Activated CD8-positive, alpha-beta T cell treated with anti-CD3 and anti-CD28 coated beads for 36 hours (primary cell): ENCODE measurements at regions not wholly inside any gene's neighbourhood (a gene's known extent, or its start where the extent isn't known, plus 50 kb on each side); places are given as distances from the start of the nearest gene placed in this dataset.

Source experiments
- ATAC-seq: fragments of 200-7000 bp; cut with Tn5 transposase; one replicate; pipeline ENCODE4 v1.10.0; 2021; ENCODE audit warnings: mild to moderate bottlenecking, moderate library complexity
- CTCF ChIA-PET: fragments of 350-600 bp; sonication (Branson Sonifier 250); formaldehyde crosslinking; loops from one replicate; lab custom pipeline; 2021; ENCODE audit warnings: antibody characterized with exemption; lab: Charles Lee
- POLR2A ChIA-PET: fragments of 350-600 bp; sonication (Branson Sonifier 250); formaldehyde crosslinking; loops from one replicate; lab custom pipeline; 2021; ENCODE audit warnings: antibody characterized with exemption; lab: Charles Lee
- DNase-seq: peaks from one replicate; pipeline ENCODE4 v3.0.0-alpha.2; 2020
- H3K27ac Mint-ChIP-seq: one replicate; pipeline ENCODE4 v1.8.0; 2021; ENCODE audit warnings: mild to moderate bottlenecking, mixed read lengths
- H3K27me3 Mint-ChIP-seq: one replicate; pipeline ENCODE4 v1.8.0; 2021; ENCODE audit warnings: mixed read lengths
- H3K36me3 Mint-ChIP-seq: one replicate; pipeline ENCODE4 v1.8.0; 2021; ENCODE audit warnings: low read depth, mixed read lengths
- H3K4me1 Mint-ChIP-seq: one replicate; pipeline ENCODE4 v1.8.0; 2021; ENCODE audit warnings: low read depth, mixed read lengths
- H3K4me3 Mint-ChIP-seq: one replicate; pipeline ENCODE4 v1.8.0; 2021; ENCODE audit warnings: mild to moderate bottlenecking, moderate library complexity, mixed read lengths
- H3K9me3 Mint-ChIP-seq: one replicate; pipeline ENCODE4 v1.8.0; 2021; ENCODE audit warnings: mixed read lengths
- intact Hi-C: fragments of 100-400 bp; cut with micrococcal nuclease; formaldehyde crosslinking; loops from one replicate; pipeline ENCODE4 v1.10.0; 2022
- TF ChIP-seq, protein P1 (sequence below): fragments of 200-600 bp; IDR thresholded peaks from one replicate; pipeline ENCODE4 v1.8.0; 2022; ENCODE audit warnings: antibody characterized with exemption, mild to moderate bottlenecking

DNA sequence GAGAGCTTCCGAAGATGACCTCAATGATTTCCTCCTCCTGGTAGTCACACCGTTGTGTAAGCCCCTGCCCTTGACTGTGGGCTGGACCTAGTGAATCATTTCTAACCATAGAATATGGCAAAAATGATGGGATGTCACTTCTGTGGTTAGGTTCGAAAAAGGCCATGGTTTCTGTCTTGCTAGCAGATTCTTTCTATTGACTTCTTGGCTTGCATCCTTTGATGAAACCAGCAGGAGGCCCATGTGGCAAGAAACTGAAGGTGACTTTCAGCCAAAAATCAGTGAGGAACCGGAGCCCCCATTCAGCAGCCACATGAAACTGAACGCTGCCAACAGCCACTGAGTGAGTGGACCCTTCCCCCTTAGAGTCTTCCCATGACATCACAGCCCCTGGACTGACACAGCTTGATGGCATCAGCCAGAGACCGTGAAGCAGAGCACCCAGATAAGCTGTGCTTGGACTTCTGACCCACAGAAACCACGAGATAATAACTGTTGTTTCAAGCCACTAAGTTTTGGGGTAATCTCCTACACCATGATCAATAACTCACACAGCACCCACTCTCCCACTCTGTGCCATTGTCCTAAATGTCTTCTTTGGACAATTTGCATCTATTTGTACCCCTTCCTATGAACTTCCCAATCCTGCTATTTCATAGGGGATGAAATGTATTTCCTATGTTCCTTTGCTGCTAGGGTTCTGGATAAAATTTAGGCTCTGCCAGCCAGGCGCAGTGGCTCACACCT lies 148.0 kb upstream of the STX18 start:
- TF ChIP-seq, protein P1, sequence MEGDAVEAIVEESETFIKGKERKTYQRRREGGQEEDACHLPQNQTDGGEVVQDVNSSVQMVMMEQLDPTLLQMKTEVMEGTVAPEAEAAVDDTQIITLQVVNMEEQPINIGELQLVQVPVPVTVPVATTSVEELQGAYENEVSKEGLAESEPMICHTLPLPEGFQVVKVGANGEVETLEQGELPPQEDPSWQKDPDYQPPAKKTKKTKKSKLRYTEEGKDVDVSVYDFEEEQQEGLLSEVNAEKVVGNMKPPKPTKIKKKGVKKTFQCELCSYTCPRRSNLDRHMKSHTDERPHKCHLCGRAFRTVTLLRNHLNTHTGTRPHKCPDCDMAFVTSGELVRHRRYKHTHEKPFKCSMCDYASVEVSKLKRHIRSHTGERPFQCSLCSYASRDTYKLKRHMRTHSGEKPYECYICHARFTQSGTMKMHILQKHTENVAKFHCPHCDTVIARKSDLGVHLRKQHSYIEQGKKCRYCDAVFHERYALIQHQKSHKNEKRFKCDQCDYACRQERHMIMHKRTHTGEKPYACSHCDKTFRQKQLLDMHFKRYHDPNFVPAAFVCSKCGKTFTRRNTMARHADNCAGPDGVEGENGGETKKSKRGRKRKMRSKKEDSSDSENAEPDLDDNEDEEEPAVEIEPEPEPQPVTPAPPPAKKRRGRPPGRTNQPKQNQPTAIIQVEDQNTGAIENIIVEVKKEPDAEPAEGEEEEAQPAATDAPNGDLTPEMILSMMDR, result no peak
- intact Hi-C loops, result no loop called here
- Mint-ChIP-seq H3K4me3 (no peak overlapping the region), H3K27ac (peak overlapping the region; percentile 50), H3K9me3 (peaks cover 5% of the 10 kb centered on the region), H3K4me1 (peaks cover 14% of the 10 kb centered on the region), H3K36me3 (peaks cover 23% of the 10 kb centered on the region), H3K27me3 (no peaks in the 10 kb centered on the region)
- peak; percentile 73 for ATAC-seq
- ChIA-PET POLR2A (no interaction called here), CTCF (no interaction called here)
- peak; percentile 30 for DNase-seq

DNA sequence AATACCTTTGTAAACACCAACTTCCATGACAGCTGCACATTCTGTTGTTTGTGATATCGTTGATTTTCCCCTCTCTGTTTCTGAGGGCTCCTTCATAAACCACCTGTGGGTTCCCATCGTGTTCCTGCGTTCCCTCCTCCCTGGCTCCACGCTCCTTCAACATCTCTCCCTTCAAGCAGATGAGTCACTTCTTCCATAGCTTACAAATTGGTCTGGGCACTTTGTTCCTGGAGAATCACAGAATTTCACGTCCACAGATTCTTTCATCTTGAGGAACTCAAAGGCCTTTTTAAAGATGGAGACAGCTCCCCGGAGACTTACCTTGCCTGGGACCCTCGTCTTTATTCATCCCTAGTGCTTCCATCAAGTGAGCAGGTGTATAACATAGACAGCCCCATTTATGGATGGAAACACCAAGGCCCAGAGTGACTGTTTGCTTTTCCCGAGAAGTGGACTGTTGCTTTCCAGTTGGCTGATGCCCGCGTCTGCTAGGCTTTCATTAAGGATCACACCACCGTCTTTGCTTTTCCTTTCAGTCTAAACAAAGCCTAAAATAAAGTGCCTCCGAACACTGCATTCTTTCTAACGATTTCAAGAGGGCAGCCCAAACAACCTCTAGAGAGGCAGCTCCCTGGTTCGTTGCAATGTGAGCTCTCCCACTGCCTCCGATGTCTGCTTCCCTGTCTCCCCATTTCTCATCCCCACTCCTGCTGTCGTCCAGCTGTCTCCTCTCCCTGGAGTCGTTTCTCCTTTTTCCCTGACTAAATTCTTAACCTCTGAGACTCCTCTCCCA lies 146.3 kb upstream of the STX18 start:
- DNase-seq, result no peak
- H3K27ac Mint-ChIP-seq, result no peak overlapping the region
- H3K27me3 Mint-ChIP-seq, result no peaks in the 10 kb centered on the region
- H3K9me3 Mint-ChIP-seq, result peaks cover 5% of the 10 kb centered on the region
- H3K36me3 Mint-ChIP-seq, result peaks cover 23% of the 10 kb centered on the region
- no peak for ATAC-seq
- intact Hi-C loops, result no loop called here
- peaks cover 10% of the 10 kb centered on the region for H3K4me1 Mint-ChIP-seq
- TF ChIP-seq, protein P1, result no peak
- H3K4me3 Mint-ChIP-seq, result no peak overlapping the region
- POLR2A ChIA-PET, result no interaction called here
- CTCF ChIA-PET, result interaction anchor here (1.1 to 2.2 kb wide), 2 partner anchors 11 to 199 kb away, joined by 3 to 4 read pairs; no protein-coding TSS in a partner anchor

- TF ChIP-seq, protein P1, result no peak
- CTCF ChIA-PET, result interaction anchor here (2.2 kb wide), 1 partner anchor 198 kb away, joined by 4 read pairs; no protein-coding TSS in a partner anchor
Observed at GRCh38 chr4:4687100-4687499, 145.3 kb upstream of the STX18 start.

DNA sequence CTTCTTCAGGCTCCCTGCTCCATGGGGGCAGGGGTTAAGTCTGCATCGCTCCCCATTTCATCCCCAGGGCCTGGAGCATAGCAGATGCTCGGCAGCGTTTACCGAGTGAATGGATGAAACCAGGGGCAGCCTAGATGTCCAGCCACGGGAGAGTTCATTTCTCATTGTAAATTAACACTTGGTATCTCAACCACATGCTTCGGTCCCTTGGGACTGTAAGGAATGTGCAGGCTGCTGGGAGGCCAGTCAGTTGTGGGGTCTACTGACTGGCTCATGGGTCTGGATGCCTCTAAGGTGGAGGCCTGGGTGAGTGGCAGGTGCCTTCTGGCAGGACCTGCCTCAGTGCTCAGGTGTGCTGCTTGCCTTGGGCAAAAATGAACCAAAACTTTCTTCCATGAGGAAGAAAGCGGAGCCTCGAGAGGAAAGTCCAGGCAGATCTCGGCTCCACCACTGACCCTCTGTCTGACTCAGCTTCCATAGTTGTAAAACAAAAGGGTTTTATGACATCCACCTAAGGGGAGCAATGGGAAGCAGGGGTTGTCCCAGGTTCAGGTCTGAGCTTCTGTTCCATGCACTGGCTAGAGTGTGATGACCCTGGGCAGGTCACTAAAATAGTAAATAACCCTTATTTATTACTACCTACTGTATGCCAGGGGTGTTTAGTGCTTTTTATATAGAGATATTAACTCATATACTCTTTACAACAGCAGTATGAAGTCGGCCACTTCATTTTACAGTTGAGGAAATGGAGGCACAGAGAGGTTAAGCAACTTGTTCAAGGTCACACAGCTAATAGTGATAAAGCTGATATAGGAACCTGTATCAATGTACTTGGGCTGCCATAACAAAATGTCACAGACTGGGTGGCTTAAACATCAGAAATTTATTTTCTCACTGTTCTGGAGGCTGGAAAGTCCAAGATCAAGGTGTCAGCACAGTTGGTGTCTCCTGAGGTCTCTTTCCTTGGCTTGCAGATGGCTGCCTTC lies 144.3 kb upstream of the STX18 start:
- ChIA-PET CTCF (no interaction called here), POLR2A (no interaction called here)
- Mint-ChIP-seq H3K9me3 (peaks cover 5% of the 10 kb centered on the region), H3K27me3 (no peaks in the 10 kb centered on the region), H3K27ac (no peak overlapping the region), H3K4me1 (peaks cover 8% of the 10 kb centered on the region), H3K36me3 (peaks cover 17% of the 10 kb centered on the region), H3K4me3 (no peak overlapping the region)
- ATAC-seq, result no peak
- intact Hi-C loops, result no loop called here
- no peak for DNase-seq
- TF ChIP-seq, protein P1, result no peak

More at GRCh38 chr4:4687100-4687499, 145.3 kb upstream of the STX18 start:
- DNase-seq (no peak), ATAC-seq (no peak)
- Mint-ChIP-seq H3K27ac (no peak overlapping the region), H3K27me3 (no peaks in the 10 kb centered on the region), H3K9me3 (peaks cover 5% of the 10 kb centered on the region), H3K36me3 (peaks cover 23% of the 10 kb centered on the region), H3K4me1 (peaks cover 8% of the 10 kb centered on the region), H3K4me3 (no peak overlapping the region)
- intact Hi-C loops, result no loop called here
- POLR2A ChIA-PET, result no interaction called here
